Peyer's patch (tissue), 4 donors: ENCODE measurements at regions not wholly inside any gene's neighbourhood (a gene's known extent, or its start where the extent isn't known, plus 50 kb on each side); places are given as distances from the start of the nearest gene placed in this dataset.

ENCODE experiments used
- POLR2A ChIP-seq, 2 donors: fragments of 450-650 bp; IDR thresholded peaks; one replicate each; pipeline ENCODE4 v1.5.1; 2017; ENCODE audit warnings: antibody characterized with exemption in 2 of 2, mild to moderate bottlenecking in 2 of 2, moderate library complexity in 2 of 2
- TF ChIP-seq, protein P1 (sequence below), 6 experiments: fragments of 450-650 bp in 4 of 6; fragments of 200-600 bp in 2 of 6; sonication (generic) in 1 of 6; IDR thresholded peaks; one replicate each; pipeline ENCODE4 v1.5.1; 2017 to 2019; ENCODE audit warnings: antibody characterized with exemption in 6 of 6, mild to moderate bottlenecking in 3 of 6, moderate library complexity in 1 of 6

DNA sequence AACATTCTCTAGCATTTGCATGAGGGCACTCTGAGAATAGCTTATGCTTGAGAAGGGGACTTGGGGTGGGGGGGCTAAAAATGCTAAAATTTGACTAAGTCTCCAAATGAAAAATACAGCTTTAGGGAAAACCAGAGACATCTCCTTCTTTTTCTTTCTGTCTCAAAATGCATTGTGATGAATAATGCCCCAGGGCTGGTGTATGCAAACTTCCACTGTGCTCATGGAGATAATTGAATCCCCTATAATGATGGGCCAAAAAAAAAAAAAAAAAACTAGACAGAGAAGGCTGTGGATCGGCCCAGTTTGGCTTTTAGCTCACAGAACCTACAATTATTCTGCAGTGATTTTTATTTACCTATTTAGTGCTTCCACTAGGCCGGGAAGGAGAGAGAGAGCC, 147.9 kb upstream of the RORA start:
- TF ChIP-seq, protein P1, sequence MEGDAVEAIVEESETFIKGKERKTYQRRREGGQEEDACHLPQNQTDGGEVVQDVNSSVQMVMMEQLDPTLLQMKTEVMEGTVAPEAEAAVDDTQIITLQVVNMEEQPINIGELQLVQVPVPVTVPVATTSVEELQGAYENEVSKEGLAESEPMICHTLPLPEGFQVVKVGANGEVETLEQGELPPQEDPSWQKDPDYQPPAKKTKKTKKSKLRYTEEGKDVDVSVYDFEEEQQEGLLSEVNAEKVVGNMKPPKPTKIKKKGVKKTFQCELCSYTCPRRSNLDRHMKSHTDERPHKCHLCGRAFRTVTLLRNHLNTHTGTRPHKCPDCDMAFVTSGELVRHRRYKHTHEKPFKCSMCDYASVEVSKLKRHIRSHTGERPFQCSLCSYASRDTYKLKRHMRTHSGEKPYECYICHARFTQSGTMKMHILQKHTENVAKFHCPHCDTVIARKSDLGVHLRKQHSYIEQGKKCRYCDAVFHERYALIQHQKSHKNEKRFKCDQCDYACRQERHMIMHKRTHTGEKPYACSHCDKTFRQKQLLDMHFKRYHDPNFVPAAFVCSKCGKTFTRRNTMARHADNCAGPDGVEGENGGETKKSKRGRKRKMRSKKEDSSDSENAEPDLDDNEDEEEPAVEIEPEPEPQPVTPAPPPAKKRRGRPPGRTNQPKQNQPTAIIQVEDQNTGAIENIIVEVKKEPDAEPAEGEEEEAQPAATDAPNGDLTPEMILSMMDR (IDR thresholded peaks at IDR 0.05): no peak
- no peak for TF ChIP-seq POLR2A (IDR thresholded peaks at IDR 0.05)
